ENCODE measurements at regions not wholly inside any gene's neighbourhood (a gene's known extent, or its start where the extent isn't known, plus 50 kb on each side); places are given as distances from the start of the nearest gene placed in this dataset.
"Not testable (repeated sequence)": the region's sequence is repeated elsewhere in the genome, so short reads cannot be mapped to it uniquely, and the experiment has no call there.

- no peak for DNase-seq (ENCODE audit: low read depth in 4 of 4, low spot score in 1 of 4)
These were observed 388.8 kb downstream of the THBS2 start for GRCh38 chr6:168864541-168865460.

- DNase-seq (ENCODE audit: low read depth in 4 of 4, low spot score in 1 of 4), result no peak
These were observed 390.2 kb downstream of the THBS2 start for GRCh38 chr6:168863467-168863866.

GRCh38 chr6:168862346-168862980, 391.2 kb downstream of the THBS2 start:
- no peak for DNase-seq (ENCODE audit: low read depth in 4 of 4, low spot score in 1 of 4)

GRCh38 chr6:168860987-168861386, 392.7 kb downstream of the THBS2 start:
- no peak for DNase-seq (ENCODE audit: low read depth in 4 of 4, low spot score in 1 of 4)

- no peak for DNase-seq (ENCODE audit: low read depth in 4 of 4, low spot score in 1 of 4)
These were observed 393.3 kb downstream of the THBS2 start for GRCh38 chr6:168860341-168860740.

- no peak for DNase-seq (ENCODE audit: low read depth in 4 of 4, low spot score in 1 of 4)
These were observed 394.7 kb downstream of the THBS2 start for GRCh38 chr6:168858926-168859325.

GRCh38 chr6:168856914-168857313, 396.7 kb downstream of the THBS2 start:
- no peak for DNase-seq (ENCODE audit: low read depth in 4 of 4, low spot score in 1 of 4)

GRCh38 chr6:168852376-168852884, 401.2 kb downstream of the THBS2 start:
- no peak for DNase-seq (ENCODE audit: low read depth in 4 of 4, low spot score in 1 of 4)

- no peak for DNase-seq (ENCODE audit: low read depth in 4 of 4, low spot score in 1 of 4)
These were observed 401.9 kb downstream of the THBS2 start for GRCh38 chr6:168851460-168852375.

- not testable (repeated sequence) for DNase-seq (ENCODE audit: low read depth in 4 of 4, low spot score in 1 of 4)
These were observed 403.5 kb downstream of the THBS2 start for GRCh38 chr6:168850027-168850736.

GRCh38 chr6:168849459-168849858, 404.2 kb downstream of the THBS2 start:
- DNase-seq (ENCODE audit: low read depth in 4 of 4, low spot score in 1 of 4), result no peak

- DNase-seq (ENCODE audit: low read depth in 4 of 4, low spot score in 1 of 4), result no peak
These were observed 404.8 kb downstream of the THBS2 start for GRCh38 chr6:168848797-168849196.

GRCh38 chr6:168844821-168845609, 404.0 kb downstream of the SMOC2 start:
- DNase-seq (ENCODE audit: low read depth in 4 of 4, low spot score in 1 of 4), result no peak

- DNase-seq (ENCODE audit: low read depth in 4 of 4, low spot score in 1 of 4), result not testable (repeated sequence)
These were observed 401.7 kb downstream of the SMOC2 start for GRCh38 chr6:168842632-168843212.

GRCh38 chr6:168841609-168842278, 400.8 kb downstream of the SMOC2 start:
- DNase-seq (ENCODE audit: low read depth in 4 of 4, low spot score in 1 of 4), result no peak

GRCh38 chr6:168840932-168841331, 399.9 kb downstream of the SMOC2 start:
- not testable (repeated sequence) for DNase-seq (ENCODE audit: low read depth in 4 of 4, low spot score in 1 of 4)

- DNase-seq (ENCODE audit: low read depth in 4 of 4, low spot score in 1 of 4), result not testable (repeated sequence)
These were observed 399.3 kb downstream of the SMOC2 start for GRCh38 chr6:168840299-168840698.

GRCh38 chr6:168838037-168838399, 397.0 kb downstream of the SMOC2 start:
- DNase-seq (ENCODE audit: low read depth in 4 of 4, low spot score in 1 of 4), result no peak

Data from stimulated activated CD4-positive, alpha-beta T cell treated with anti-CD3 and anti-CD28 coated beads, Interleukin-1b, Interleukin-23, amount 100 ng/mL, for 24 hours (primary cell).